ENCODE measurements at regions not wholly inside any gene's neighbourhood (a gene's known extent, or its start where the extent isn't known, plus 50 kb on each side); places are given as distances from the start of the nearest gene placed in this dataset.

- intact Hi-C loops (cut with DNase I): no loop called here
- 30 to 37% methylated on average over 5 of the region's 5 CpGs for WGBS, 2 donors
- no peak for DNase-seq
Observed at GRCh38 chr13:109910194-109910593, 123.8 kb upstream of the IRS2 start.

DNA sequence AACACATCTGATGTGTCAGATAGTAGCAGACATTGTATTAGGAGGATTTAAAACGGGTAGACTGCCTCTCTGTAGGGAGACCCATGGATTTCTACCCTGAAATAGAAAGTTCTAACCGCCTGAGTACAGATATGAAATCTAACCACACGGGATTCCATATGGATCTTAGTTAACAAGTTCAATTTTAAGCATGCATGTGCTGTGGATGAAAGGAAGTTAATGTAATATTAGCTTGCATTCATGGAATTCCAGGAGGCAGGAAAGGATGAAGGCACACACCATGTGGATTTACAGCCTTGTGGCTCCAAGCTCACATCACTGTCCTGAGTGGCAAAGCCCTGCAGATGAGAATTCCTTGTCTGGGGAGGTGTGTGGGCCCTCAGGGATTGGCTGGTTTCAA, 120.6 kb upstream of the IRS2 start:
- H3K4me1 ChIP-seq: no peaks in the 10 kb centered on the region
- TF ChIP-seq, protein P1, sequence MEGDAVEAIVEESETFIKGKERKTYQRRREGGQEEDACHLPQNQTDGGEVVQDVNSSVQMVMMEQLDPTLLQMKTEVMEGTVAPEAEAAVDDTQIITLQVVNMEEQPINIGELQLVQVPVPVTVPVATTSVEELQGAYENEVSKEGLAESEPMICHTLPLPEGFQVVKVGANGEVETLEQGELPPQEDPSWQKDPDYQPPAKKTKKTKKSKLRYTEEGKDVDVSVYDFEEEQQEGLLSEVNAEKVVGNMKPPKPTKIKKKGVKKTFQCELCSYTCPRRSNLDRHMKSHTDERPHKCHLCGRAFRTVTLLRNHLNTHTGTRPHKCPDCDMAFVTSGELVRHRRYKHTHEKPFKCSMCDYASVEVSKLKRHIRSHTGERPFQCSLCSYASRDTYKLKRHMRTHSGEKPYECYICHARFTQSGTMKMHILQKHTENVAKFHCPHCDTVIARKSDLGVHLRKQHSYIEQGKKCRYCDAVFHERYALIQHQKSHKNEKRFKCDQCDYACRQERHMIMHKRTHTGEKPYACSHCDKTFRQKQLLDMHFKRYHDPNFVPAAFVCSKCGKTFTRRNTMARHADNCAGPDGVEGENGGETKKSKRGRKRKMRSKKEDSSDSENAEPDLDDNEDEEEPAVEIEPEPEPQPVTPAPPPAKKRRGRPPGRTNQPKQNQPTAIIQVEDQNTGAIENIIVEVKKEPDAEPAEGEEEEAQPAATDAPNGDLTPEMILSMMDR (IDR thresholded peaks at IDR 0.05): no peak
- TF ChIP-seq POLR2A (IDR thresholded peaks at IDR 0.05): no peak
- intact Hi-C loops (cut with DNase I): no loop called here
- H3K27me3 ChIP-seq: no peaks in the 10 kb centered on the region
- H3K9me3 ChIP-seq: no peaks in the 10 kb centered on the region
- 59 to 69% methylated on average over 3 of the region's 3 CpGs for WGBS, 2 donors
- H3K27ac ChIP-seq: no peak overlapping the region
- DNase-seq: no peak
- no peak overlapping the region for H3K4me3 ChIP-seq
- H3K36me3 ChIP-seq: no peaks in the 10 kb centered on the region

More at GRCh38 chr13:109910194-109910593, 123.8 kb upstream of the IRS2 start:
- Histone ChIP-seq H3K4me3 (no peak overlapping the region), H3K27me3 (no peaks in the 10 kb centered on the region), H3K36me3 (no peaks in the 10 kb centered on the region), H3K4me1 (no peaks in the 10 kb centered on the region), H3K9me3 (no peaks in the 10 kb centered on the region), H3K27ac (no peak overlapping the region)
- no peak for TF ChIP-seq POLR2A (IDR thresholded peaks at IDR 0.05)
- TF ChIP-seq, protein P1 (IDR thresholded peaks at IDR 0.05): no peak

GRCh38 chr13:109904218-109904617, 117.8 kb upstream of the IRS2 start:
- no peak overlapping the region for H3K27ac ChIP-seq
- WGBS, 2 donors: 52 to 65% methylated on average over 4 of the region's 4 CpGs
- no peak for DNase-seq
- no peaks in the 10 kb centered on the region for H3K27me3 ChIP-seq
- TF ChIP-seq, protein P1 (IDR thresholded peaks at IDR 0.05): no peak
- TF ChIP-seq POLR2A (IDR thresholded peaks at IDR 0.05): no peak
- H3K4me1 ChIP-seq: no peaks in the 10 kb centered on the region
- no peak overlapping the region for H3K4me3 ChIP-seq
- no peaks in the 10 kb centered on the region for H3K9me3 ChIP-seq
- intact Hi-C loops (cut with DNase I): no loop called here
- H3K36me3 ChIP-seq: no peaks in the 10 kb centered on the region

GRCh38 chr13:109900741-109901140, 114.4 kb upstream of the IRS2 start:
- Histone ChIP-seq H3K27ac (no peak overlapping the region), H3K9me3 (no peaks in the 10 kb centered on the region), H3K36me3 (no peaks in the 10 kb centered on the region), H3K4me3 (no peak overlapping the region), H3K27me3 (no peaks in the 10 kb centered on the region), H3K4me1 (no peaks in the 10 kb centered on the region)
- intact Hi-C loops (cut with DNase I): no loop called here
- no peak for DNase-seq
- WGBS, 2 donors: 72 to 74% methylated on average over 5 to 6 of the region's 8 CpGs
- no peak for TF ChIP-seq POLR2A (IDR thresholded peaks at IDR 0.05)
- TF ChIP-seq, protein P1 (IDR thresholded peaks at IDR 0.05): no peak

- WGBS, 2 donors: 30 to 34% methylated on average over 6 of the region's 6 CpGs
Observed at GRCh38 chr13:109900320-109900719, 113.9 kb upstream of the IRS2 start.

GRCh38 chr13:109899748-109900147, 113.4 kb upstream of the IRS2 start:
- 55 to 63% methylated on average over 3 of the region's 3 CpGs for WGBS, 2 donors
- intact Hi-C loops (cut with DNase I): no loop called here
- no peak for DNase-seq
- Histone ChIP-seq H3K36me3 (no peaks in the 10 kb centered on the region), H3K27ac (no peak overlapping the region), H3K9me3 (no peaks in the 10 kb centered on the region), H3K4me3 (no peak overlapping the region), H3K4me1 (no peaks in the 10 kb centered on the region), H3K27me3 (no peaks in the 10 kb centered on the region)
- no peak for TF ChIP-seq POLR2A (IDR thresholded peaks at IDR 0.05)
- TF ChIP-seq, protein P1 (IDR thresholded peaks at IDR 0.05): no peak

More at GRCh38 chr13:109900320-109900719, 113.9 kb upstream of the IRS2 start:
- Histone ChIP-seq H3K4me1 (no peaks in the 10 kb centered on the region), H3K36me3 (no peaks in the 10 kb centered on the region), H3K27ac (no peak overlapping the region), H3K4me3 (no peak overlapping the region), H3K27me3 (no peaks in the 10 kb centered on the region), H3K9me3 (no peaks in the 10 kb centered on the region)
- intact Hi-C loops (cut with DNase I): no loop called here
- TF ChIP-seq POLR2A (IDR thresholded peaks at IDR 0.05): no peak
- no peak for DNase-seq

Measured in esophagus squamous epithelium (tissue), 5 donors.